ENCODE measurements at regions not wholly inside any gene's neighbourhood (a gene's known extent, or its start where the extent isn't known, plus 50 kb on each side); places are given as distances from the start of the nearest gene placed in this dataset.

DNA sequence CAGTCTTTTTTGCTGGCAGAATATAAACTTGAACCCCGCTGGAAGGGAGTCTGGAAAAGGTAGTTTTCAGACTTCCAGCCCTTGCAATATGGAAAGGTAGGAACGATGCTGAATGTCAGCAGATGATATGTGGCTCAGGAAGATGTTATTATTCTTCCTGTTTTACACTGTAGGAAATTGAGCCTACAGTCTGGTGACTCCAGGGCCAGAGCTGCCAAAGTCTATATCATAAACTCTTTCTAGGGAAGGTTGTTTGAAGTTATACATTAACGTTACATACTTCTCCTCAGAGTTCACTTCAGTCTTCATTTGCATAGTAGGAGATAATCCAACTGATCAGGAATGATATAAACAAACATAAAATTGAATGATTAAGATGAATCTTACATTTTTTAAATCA lies 141.3 kb downstream of the FAT4 start:
- intact Hi-C loops (cut with DNase I) = no loop called here
- H3K4me3 ChIP-seq = no peak overlapping the region
- no peaks in the 10 kb centered on the region for H3K27me3 ChIP-seq
- no peaks in the 10 kb centered on the region for H3K9me3 ChIP-seq (replicated peaks in 1 of 3)
- no peak overlapping the region for H3K27ac ChIP-seq
- no peak for TF ChIP-seq CTCF (IDR thresholded peaks at IDR 0.05)
- no peak for TF ChIP-seq POLR2A (IDR thresholded peaks at IDR 0.05)
- no peaks in the 10 kb centered on the region for H3K36me3 ChIP-seq (replicated peaks in 1 of 2)
- DNase-seq = no peak
- H3K4me1 ChIP-seq (replicated peaks in 1 of 2) = no peaks in the 10 kb centered on the region
- 68 to 76% (median 69%) methylated on average over 3 of the region's 3 CpGs for WGBS, 4 donors

DNA sequence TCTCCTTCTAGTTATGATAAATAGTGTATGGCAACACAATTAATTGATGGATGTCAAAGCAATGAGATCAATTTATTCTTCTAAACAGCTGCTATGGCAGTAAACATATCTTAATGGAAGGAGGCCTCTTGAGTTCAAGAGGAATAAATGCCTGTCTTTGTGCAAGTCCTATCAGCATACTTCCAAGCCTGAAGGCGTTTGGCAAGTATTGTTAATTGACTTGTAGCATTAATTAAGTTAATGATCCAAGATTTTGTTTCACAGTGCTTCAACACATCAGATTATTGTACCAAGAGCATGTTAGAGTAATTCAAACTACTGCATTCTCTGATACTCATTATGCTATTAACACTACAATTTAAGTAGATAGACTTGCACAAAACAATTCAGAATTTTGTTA lies 144.8 kb downstream of the FAT4 start:
- intact Hi-C loops (cut with DNase I) = no loop called here
- no peak overlapping the region for H3K4me3 ChIP-seq
- no peaks in the 10 kb centered on the region for H3K27me3 ChIP-seq
- H3K9me3 ChIP-seq (replicated peaks in 1 of 3) = no peaks in the 10 kb centered on the region
- TF ChIP-seq CTCF (IDR thresholded peaks at IDR 0.05) (no peak), POLR2A (IDR thresholded peaks at IDR 0.05) (no peak)
- H3K36me3 ChIP-seq (replicated peaks in 1 of 2) = no peaks in the 10 kb centered on the region
- no peaks in the 10 kb centered on the region for H3K4me1 ChIP-seq (replicated peaks in 1 of 2)
- no peak overlapping the region for H3K27ac ChIP-seq
- DNase-seq = no peak
- WGBS, 4 donors = 74 to 76% (median 74%) methylated on average over 1 of the region's 1 CpG

DNA sequence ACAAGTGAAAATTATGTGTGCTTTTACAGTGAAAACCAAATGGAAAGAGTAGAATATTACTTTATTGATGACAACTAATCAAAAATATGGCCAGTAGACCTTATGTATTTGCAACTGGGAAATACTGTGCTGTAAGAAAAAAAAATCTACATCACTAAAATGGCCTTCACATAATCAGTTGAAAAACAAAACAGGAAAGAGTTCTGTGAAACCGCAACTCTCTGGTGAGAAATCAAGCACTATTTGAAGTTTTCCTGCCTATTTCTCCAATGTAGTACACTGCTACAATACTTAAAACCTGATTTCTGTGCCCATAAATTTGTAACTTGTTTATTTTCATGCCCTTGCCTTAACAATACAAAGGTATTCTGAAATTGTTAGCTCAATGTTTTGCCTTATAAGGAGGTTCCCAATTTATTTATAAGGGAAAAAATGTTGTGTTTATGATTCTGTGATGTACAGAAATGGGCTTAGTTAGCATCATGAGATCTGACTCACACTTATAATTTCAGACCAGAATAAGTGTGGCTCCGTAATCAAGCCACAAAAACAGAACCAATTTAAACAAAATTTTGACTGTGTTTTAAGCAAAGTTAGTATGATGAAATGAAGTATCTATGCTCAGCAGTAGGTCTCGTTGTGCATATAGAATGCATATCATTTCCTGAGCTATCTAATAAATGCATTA lies 147.1 kb downstream of the FAT4 start:
- Histone ChIP-seq H3K36me3 (replicated peaks in 1 of 2) (no peaks in the 10 kb centered on the region), H3K4me3 (no peak overlapping the region), H3K4me1 (replicated peaks in 1 of 2) (no peaks in the 10 kb centered on the region), H3K9me3 (replicated peaks in 1 of 3) (no peaks in the 10 kb centered on the region), H3K27me3 (no peaks in the 10 kb centered on the region), H3K27ac (no peak overlapping the region)
- 63 to 71% (median 65%) methylated on average over 3 of the region's 3 CpGs for WGBS, 4 donors
- intact Hi-C loops (cut with DNase I) = no loop called here
- DNase-seq = no peak
- TF ChIP-seq POLR2A (IDR thresholded peaks at IDR 0.05) (no peak), CTCF (IDR thresholded peaks at IDR 0.05) (no peak)

DNA sequence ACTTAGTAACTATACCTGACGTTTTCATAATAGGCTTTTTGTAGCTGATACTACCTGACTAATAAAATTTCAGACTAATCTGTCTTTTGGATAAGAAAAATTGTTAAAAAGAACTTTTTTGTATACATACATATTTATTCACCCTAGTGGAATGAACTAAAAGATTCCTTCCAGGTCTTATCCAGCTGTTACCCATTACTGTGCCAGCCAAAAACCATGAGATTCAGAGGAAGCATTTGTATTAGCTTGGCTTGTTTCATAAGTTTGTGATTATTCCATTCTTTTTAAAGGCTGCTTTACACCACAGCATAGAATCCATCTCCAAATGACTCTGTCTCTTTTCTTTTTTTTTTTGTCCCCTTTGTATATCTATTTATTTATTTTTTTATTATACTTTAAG lies 149.4 kb downstream of the FAT4 start:
- Histone ChIP-seq H3K9me3 (replicated peaks in 1 of 3) (no peaks in the 10 kb centered on the region), H3K4me3 (no peak overlapping the region), H3K36me3 (replicated peaks in 1 of 2) (peaks cover 0 to 3% of the 10 kb centered on the region in 2 donors), H3K27me3 (no peaks in the 10 kb centered on the region), H3K4me1 (replicated peaks in 1 of 2) (no peaks in the 10 kb centered on the region), H3K27ac (no peak overlapping the region)
- no peak for DNase-seq
- intact Hi-C loops (cut with DNase I) = no loop called here
- WGBS, 4 donors = 55 to 82% (median 67%) methylated on average over 1 of the region's 1 CpG
- TF ChIP-seq POLR2A (IDR thresholded peaks at IDR 0.05) = no peak
- TF ChIP-seq CTCF (IDR thresholded peaks at IDR 0.05) = no peak
